ENCODE measurements at regions not wholly inside any gene's neighbourhood (a gene's known extent, or its start where the extent isn't known, plus 50 kb on each side); places are given as distances from the start of the nearest gene placed in this dataset.

- Histone ChIP-seq H3K27ac (ENCODE audit: low read depth, low read length) (no peak overlapping the region), H3K4me3 (ENCODE audit: low read length) (no peak overlapping the region), H3K4me1 (ENCODE audit: control insufficient read depth, low read length) (no peaks in the 10 kb centered on the region), H3K27me3 (ENCODE audit: control insufficient read depth, low read length) (peaks cover 3% of the 10 kb centered on the region; the same call in 1 of the 2 replicates), H3K4me2 (ENCODE audit: low read length) (no peak overlapping the region), H3K9me2 (replicated peaks; ENCODE audit: control insufficient read depth, low read length) (no peaks in the 10 kb centered on the region), H3F3A (ENCODE audit: control insufficient read depth, insufficient read depth) (no peaks in the 10 kb centered on the region), H3K79me2 (ENCODE audit: control insufficient read depth, low read length) (no peaks in the 10 kb centered on the region), H3K9me3 (ENCODE audit: control insufficient read depth, insufficient read depth, low read length) (no peaks in the 10 kb centered on the region), H3K36me3 (ENCODE audit: control insufficient read depth, low read length) (no peaks in the 10 kb centered on the region), H4K20me1 (ENCODE audit: control insufficient read depth, insufficient read depth, low read depth, low read length) (no peaks in the 10 kb centered on the region)
- TF ChIP-seq CTCF (IDR thresholded peaks at IDR 0.05; ENCODE audit: low read depth, low read length, poor library complexity, severe bottlenecking) (no peak), EZH2phosphoT487 (IDR thresholded peaks at IDR 0.05; ENCODE audit: borderline replicate concordance, low read length) (no peak)
Measured at GRCh38 chr16:66299349-66299748, 67.1 kb upstream of the CDH5 start.

- no peaks in the 10 kb centered on the region for H3K4me1 ChIP-seq (ENCODE audit: control insufficient read depth, low read length)
- peaks cover 3% of the 10 kb centered on the region; the same call in 1 of the 2 replicates for H3K27me3 ChIP-seq (ENCODE audit: control insufficient read depth, low read length)
Measured at GRCh38 chr16:66298571-66299120, 67.8 kb upstream of the CDH5 start.

GRCh38 chr16:66298006-66298405, 68.5 kb upstream of the CDH5 start:
- Histone ChIP-seq H3K27ac (ENCODE audit: low read depth, low read length) (no peak overlapping the region), H3K79me2 (ENCODE audit: control insufficient read depth, low read length) (no peaks in the 10 kb centered on the region), H3K36me3 (ENCODE audit: control insufficient read depth, low read length) (no peaks in the 10 kb centered on the region), H4K20me1 (ENCODE audit: control insufficient read depth, insufficient read depth, low read depth, low read length) (no peaks in the 10 kb centered on the region), H3F3A (ENCODE audit: control insufficient read depth, insufficient read depth) (no peaks in the 10 kb centered on the region), H3K9me2 (replicated peaks; ENCODE audit: control insufficient read depth, low read length) (no peaks in the 10 kb centered on the region), H3K9me3 (ENCODE audit: control insufficient read depth, insufficient read depth, low read length) (no peaks in the 10 kb centered on the region), H3K4me1 (ENCODE audit: control insufficient read depth, low read length) (no peaks in the 10 kb centered on the region), H3K27me3 (ENCODE audit: control insufficient read depth, low read length) (peaks cover 3% of the 10 kb centered on the region; the same call in 1 of the 2 replicates), H3K4me2 (ENCODE audit: low read length) (no peak overlapping the region), H3K4me3 (ENCODE audit: low read length) (no peak overlapping the region)
- TF ChIP-seq EZH2phosphoT487 (IDR thresholded peaks at IDR 0.05; ENCODE audit: borderline replicate concordance, low read length) (no peak), CTCF (IDR thresholded peaks at IDR 0.05; ENCODE audit: low read depth, low read length, poor library complexity, severe bottlenecking) (no peak)

More at GRCh38 chr16:66298571-66299120, 67.8 kb upstream of the CDH5 start:
- no peak overlapping the region for H3K4me3 ChIP-seq (ENCODE audit: low read length)
- no peak for TF ChIP-seq CTCF (IDR thresholded peaks at IDR 0.05; ENCODE audit: low read depth, low read length, poor library complexity, severe bottlenecking)
- TF ChIP-seq EZH2phosphoT487 (IDR thresholded peaks at IDR 0.05; ENCODE audit: borderline replicate concordance, low read length), result no peak
- no peaks in the 10 kb centered on the region for H3K36me3 ChIP-seq (ENCODE audit: control insufficient read depth, low read length)
- no peaks in the 10 kb centered on the region for H3K9me2 ChIP-seq (replicated peaks; ENCODE audit: control insufficient read depth, low read length)
- H3F3A ChIP-seq (ENCODE audit: control insufficient read depth, insufficient read depth), result no peaks in the 10 kb centered on the region
- H3K9me3 ChIP-seq (ENCODE audit: control insufficient read depth, insufficient read depth, low read length), result no peaks in the 10 kb centered on the region
- no peaks in the 10 kb centered on the region for H3K79me2 ChIP-seq (ENCODE audit: control insufficient read depth, low read length)
- no peaks in the 10 kb centered on the region for H4K20me1 ChIP-seq (ENCODE audit: control insufficient read depth, insufficient read depth, low read depth, low read length)
- no peak overlapping the region for H3K4me2 ChIP-seq (ENCODE audit: low read length)
- no peak overlapping the region for H3K27ac ChIP-seq (ENCODE audit: low read depth, low read length)

Measured in DOHH2 (cell line).